Stimulated activated CD4-positive, alpha-beta T cell treated with anti-CD3 and anti-CD28 coated beads, Interleukin-15, amount 100 ng/mL, for 24 hours (primary cell): ENCODE measurements at regions not wholly inside any gene's neighbourhood (a gene's known extent, or its start where the extent isn't known, plus 50 kb on each side); places are given as distances from the start of the nearest gene placed in this dataset.
"Not testable (repeated sequence)": the region's sequence is repeated elsewhere in the genome, so short reads cannot be mapped to it uniquely, and the experiment has no call there.

ENCODE experiments used
- DNase-seq: peaks from one replicate; pipeline ENCODE4 v3.0.0-alpha.2; 2020

DNA sequence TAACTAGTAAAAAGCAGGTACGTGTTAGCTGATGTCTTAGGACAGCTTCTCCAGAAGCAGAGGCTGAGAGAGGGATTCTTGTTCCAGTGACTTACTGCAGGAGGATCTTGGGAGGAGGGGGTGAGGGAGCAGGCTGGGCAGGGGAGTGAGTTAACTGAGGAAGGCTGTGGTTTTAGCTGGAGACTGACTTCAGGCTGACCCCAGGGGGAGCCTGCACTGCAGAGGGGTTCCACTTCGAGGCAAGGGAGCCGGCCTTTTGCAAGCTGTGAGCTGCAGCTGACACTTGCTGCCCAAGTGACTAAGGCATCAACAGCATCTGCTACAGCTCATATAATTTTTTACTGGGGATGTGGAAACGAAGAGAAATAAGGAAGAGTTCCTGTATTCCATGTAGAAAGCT, 50.4 kb upstream of the SOD1 start:
- DNase-seq: no peak

DNA sequence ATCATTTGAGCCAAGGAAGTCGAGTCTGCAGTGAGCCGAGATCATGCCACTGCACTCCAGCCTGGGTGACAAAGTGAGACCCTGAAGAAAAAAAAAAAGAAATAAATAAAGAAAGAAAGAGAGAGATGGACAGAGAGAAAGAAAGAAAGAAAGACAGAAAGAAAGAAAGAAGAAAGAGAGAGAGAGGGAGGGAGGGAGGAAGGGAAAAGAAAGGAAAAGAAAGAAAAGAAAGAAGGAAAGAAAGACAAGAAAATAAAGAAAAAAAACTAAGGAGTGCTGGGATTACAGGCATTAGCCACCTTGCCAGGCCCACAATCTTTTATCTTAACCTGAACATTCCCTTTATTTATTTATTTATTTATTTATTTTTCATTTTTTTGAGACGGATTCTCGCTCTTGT, 51.7 kb upstream of the SOD1 start:
- DNase-seq: no peak

DNA sequence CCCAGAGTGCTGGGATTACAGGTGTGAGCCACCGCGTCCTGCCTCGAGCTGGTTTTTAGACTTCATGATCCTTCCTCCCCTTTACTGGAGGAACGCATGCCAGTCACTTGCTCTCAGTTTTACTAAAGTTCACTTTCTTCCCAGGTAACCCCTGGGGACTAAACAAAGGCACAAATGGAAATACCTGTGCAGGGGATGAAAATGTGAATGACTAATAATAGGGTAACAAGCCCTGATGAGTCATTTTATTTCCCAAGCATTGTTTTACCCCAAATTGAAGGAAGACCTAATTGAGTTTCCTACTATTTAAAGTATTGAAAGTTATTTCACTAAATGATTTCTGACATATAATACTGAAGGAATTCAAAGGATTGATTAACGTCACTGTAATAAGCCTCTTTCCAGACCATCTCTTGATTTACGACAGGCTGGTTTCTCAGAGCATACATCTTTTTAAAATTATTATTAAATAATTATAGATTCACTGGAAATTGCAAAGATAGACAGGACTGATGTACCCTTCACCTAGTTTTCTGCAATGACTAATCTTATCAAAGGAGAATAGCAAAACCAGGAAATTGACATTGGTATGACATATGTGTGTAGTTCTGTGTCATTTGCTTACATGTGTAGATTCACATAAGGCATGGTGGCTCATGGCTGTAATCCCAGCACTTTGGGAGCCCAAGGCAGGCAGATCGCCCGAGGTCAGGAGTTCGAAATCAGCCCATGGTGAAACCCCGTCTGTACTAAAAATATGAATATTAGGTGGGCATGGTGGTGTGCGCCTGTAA, 53.2 kb upstream of the SOD1 start:
- DNase-seq: no peak

DNA sequence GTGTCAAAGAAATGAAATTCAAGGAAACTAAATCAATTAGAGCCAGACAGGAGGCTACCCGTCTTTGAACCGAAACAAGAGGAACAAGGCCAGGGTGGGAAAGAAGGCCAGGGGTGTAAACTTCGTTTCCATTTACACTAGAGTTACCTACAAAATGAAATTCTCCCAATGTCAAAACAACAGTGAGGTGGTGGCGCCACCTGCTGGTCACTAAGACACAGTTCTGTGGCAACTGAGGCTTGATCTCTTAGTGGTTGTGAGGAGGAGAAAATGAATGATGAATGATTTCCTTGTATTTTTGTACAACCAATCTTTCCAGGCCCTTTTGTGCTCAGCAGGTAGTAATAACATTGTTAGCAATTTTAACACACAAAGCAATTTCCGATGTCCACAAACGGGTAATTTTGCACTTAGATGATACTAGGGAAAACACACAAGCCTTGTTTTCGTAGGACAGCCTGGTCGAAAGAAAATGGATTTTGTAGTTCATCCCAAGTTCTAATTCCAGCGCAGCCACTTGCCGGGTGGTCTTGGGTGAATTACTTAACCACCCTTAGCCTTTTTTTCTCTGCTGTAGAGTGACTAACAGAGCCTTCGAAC, 54.8 kb upstream of the SOD1 start:
- DNase-seq: peak; percentile 82

DNA sequence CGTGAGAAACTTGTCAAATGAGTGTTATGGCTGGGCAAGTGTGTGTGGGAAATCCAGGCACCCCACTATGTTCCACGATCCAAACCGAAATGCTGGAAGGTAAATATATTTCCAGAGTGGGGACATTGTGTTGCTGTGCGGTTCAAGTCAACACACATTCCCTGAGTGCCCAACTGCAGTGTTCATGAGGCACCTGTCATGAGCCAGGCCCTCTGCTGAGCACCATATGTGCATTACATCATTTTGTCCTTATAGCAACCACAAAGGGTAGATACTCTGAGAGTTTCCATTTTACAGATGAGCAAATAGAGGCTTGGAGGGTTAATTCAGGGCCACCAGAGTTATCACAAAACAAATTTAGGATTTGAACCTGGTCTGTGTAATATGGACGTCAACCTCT, 59.9 kb upstream of the SOD1 start:
- no peak for DNase-seq

DNA sequence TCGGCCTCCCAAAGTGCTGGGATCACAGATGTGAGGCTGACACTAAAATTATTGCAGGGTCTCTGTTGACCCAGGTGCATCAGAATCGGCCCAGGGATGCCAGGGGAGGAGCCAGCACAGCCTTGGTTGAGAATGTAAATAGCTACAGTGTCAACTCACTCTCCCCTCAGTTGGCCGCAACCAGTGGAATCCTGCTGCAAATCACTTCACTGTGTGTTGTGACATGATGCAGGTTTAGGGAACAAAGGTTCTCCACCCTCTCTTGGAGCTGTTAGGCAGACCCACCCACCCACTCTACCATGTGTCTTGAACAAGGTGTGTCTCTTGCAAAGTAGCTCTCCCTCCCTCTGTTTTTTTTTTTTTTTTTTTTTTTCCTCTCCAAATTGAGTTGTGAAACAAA, 60.5 kb upstream of the SOD1 start:
- DNase-seq: no peak

DNA sequence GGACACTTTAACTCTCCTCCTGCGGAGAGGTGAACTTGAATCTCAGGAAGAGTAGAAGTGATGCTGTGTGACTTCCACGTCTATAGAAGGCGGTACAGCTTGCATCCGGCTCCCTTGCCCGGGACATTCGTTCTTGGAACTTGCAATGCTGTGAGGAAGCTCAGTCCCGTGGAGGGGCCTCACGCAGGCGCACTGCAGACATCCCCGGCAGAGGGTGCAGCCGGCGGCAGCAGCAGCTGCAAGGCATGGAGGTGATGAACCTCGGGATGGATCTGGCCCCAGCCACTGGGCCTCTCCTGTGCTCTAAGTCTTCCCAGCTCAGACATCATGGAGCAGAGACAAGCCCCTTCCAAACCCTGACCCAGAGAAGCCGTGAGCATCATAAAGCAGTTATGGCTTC, 61.8 kb upstream of the SOD1 start:
- no peak for DNase-seq

DNA sequence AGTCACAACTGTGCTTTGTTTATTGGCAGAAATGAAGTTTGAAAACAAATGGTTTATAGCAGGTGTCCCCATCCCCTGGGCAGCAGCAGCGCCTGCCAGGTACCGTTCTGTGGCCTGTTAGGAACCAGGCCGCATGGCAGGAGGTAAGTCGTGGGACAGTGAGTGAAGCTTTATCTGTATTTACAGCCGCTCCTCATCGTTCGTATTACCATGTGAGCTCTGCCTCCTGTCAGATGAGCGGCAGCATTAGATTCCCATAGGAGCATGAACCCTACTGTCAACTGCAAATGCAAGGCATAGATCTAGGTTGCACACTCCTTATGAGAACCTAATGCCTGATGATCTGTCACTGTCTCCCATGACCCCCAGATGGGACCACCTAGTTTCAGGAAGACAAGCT, 63.4 kb upstream of the SOD1 start:
- DNase-seq: no peak

DNA sequence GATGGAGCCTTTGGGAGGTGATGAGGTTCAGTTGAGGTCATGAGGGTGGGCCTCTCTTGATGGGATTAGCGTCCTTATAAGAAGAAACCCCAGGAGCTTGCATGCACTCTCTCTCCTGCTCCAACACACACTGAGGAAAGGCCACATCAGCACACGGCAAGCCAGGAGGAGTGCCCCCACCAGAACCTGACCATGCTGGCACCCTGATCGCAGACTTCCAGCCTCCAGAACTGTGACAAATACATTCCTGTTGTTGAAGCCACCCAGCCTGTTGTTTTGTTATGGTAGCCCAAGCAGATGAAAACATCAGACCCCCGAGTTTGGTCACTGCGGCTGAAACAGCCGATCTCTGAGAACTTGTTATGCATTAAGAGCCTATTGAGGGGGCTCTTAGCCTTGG, 64.8 kb upstream of the SOD1 start:
- no peak for DNase-seq

DNA sequence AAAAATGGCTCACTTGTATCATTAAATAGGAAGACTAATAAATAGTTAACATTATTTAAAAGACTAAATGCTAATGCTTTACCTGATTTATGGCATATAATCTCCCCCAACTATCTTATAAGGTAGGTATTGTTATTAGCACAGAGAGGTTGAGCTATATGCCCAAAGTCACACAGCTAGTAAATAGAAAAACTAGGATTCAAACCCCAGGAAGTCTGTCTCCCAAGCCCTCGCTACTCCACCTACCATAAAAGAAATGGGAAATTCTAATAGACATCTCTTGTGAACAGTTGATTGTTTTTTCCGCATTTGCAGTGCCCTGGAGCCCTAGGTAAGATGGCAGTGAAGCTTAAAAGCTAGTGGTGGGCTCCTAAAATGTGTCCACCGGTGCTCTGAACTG, 65.2 kb upstream of the SOD1 start:
- DNase-seq: no peak

DNA sequence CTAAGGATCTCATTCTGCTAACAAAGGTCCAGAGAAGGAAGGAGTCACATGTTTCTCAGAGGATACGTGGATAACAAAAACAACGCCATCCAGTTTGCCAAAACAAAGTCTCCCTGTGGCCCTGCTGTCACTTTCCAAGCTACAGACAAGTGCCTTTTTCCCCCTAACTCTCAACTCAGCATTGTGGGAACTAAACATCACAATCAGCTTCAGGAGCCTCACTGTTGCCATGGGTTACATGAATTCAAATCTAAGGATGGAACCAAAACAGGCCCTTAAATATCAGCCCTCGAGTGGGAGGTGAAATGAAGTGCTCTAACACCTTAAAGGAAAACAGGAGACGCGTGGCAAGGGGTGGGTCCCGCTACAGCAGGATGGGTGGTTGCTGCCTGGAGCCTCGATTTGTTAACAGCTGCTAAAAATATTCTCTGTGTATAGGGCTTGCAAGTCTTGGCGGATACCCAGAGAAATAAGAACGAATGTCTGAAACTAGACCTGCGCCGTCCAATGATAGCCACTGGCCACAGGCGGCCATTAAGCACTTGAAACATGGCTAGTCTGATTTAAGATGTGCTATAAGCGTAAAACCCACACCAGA, 66.4 kb upstream of the SOD1 start:
- no peak for DNase-seq

DNA sequence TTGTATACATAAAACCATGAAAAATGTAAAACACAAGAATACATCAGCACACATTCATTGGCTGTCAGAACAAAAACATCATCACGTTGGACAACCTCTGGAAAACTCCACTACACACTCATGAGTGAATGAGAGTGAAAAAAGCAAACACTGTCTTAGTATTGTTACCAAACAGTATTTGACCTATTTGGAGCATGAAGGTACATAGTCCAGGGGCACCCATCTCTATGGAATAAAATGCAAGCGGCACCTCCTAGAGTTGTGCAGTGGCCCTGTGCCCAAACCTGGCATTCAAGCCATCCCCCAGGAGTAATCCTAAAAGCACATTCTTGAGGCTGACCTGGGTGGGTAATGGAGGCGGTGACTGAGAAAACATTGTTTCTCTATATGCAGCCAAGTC, 67.0 kb upstream of the SOD1 start:
- no peak for DNase-seq

DNA sequence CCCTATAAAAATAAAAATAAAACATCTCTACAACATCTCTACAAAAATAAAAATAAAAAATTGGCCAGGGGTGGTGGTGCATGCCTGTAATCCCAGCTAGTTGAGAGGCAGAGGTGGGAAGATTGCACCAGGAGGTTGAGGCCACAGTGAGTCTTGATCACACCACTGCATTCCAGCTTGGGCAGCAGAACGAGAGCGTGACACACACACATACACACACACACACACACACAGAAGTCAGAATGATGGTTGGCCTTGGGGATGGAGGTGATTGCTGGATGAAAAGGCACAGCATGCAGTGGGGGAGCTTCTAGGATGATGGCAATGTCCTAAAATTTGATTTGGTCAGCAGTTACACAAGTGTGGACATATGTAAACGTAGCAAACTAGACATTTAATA, 69.7 kb upstream of the SOD1 start:
- DNase-seq: no peak

DNA sequence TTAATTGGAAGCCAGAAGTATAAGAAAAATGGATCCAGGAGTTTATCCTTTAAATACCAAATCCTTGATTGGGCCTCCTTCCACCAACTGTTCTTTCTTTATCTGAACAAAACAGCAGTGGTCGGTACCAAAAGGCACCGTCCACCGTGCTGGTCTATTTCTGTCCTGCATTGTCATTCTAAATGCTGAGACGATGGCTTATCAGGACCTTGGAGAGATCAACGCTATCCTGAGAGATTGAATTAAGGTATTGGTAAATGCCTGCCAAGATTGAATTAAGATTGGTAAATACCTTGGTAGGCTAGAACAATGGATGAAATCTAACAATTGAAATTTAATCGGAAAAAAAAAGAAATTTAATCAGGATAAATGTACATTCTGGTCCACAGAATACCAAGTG, 73.4 kb upstream of the SOD1 start:
- DNase-seq: no peak

DNA sequence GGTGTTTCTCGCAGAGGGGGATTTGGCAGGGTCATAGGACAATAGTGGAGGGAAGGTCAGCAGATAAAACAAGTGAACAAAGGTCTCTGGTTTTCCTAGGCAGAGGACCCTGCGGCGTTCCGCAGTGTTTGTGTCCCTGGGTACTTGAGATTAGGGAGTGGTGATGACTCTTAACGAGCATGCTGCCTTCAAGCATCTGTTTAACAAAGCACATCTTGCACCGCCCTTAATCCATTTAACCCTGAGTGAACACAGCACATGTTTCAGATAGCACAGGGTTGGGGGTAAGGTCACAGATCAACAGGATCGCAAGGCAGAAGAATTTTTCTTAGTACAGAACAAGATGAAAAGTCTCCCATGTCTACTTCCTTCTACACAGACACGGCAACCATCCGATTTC, 75.6 kb upstream of the SOD1 start:
- not testable (repeated sequence) for DNase-seq

DNA sequence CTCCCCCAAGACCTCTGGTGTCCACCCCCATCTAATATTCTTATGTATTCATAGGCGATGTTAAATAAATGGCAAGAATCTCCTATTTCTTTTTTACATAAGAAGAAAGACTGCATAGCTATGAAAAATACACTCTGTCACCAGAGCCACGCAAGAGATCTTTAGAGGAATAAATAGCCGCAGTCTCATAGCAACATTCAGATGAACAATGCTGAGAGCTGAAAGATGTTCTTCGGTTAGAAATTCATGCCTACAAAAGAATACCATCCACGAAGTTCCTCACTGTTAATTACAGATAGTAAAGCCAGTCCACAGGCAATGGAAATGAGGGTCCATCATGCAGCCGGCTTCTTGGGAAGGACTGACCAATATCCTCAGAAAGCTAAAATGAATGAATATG, 76.0 kb upstream of the SOD1 start:
- DNase-seq: no peak

DNA sequence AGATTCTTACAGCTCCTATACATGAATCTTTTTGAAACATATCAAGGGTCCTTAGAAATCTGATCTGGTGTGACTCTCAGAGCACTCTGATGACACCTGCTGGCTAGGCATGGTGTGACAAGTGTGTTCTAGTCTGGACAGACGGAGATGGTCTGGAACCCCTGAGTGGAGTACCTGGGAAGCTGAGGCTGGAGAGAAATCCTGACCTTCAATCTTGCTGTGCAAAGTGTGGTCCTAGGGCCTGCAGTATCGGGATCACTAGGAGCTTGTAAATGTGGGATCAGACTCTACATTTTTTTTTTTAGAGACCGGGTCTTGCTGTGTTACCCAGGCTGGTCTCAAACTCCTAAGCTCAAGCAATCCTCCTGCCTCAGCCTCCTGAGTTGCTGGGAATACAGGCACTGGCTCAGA, 78.6 kb upstream of the SOD1 start:
- peak; percentile 85 for DNase-seq

DNA sequence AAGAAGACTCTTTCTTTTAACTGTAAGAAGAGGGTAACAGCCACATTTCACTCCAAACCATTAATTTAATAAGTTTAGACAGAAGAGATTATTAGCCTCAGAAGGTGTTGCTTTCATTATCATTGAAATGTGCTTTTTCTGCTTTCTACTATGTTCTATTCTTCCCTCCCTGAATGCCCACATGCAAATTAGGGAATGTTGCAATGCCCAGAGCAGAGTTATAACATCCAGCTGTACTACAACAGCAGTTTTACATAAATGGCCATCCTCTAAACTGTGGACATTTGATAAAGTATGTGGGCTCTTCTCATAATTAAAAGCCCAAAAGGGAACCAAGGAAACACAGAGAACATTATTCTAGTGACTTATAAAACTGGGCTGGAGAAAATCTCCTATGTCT, 82.2 kb upstream of the SOD1 start:
- no peak for DNase-seq

DNA sequence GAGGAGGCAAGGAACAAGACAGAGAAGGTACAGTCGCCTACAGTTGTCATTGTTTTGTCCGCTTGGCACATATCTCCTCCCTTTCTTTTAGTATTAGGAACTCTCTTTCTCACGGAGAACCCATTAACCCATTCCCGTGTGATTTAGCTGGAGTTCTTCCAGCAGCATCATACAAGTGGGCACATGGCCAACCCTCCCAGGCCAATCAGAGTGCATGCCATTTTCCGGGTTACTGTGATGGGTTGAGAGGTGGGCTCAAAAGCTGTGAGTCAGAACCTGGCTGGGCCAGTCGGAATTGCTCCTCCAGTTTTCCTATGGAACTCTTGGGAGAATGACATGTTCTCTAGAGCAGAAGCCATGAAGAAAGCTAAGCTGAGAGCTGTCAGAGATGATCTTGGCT, 83.1 kb upstream of the SOD1 start:
- no peak for DNase-seq

DNA sequence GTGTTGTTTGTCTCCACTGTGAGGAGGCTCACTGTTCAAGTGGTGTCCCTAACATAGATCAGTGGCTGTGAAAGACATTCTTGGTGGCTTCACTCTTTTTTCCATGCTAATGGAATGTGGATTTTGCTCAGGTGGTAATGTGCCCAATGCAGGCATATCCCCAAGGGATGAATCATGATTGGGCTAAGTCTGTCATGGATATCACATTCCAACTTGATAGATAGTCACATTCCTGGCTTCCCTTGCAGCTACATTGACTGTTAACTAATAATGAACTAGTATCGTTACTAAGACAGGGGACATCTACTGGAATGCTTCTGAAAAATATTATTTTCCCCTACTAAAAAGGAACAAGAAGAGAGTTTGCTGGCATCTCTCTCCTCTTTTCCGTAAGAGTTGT, 86.3 kb upstream of the SOD1 start:
- no peak for DNase-seq

DNA sequence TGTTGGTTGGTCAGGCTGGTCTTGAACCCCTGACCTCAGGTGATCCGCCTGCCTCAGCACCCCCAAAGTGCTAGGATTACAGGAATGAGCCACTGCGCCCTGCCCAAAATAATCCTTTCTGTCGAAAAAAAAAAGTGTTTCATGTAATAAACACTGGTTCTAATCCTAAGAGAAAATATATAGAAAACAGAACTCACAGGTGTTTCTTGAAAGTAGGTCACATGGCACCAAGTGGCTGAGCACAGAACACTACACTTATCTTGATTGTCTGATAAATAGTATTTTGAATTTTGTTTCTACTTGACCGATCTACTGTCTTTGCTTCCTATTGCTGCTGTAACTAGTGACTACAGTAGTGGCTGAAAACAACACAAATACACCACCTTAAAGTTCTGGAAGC, 87.6 kb upstream of the SOD1 start:
- no peak for DNase-seq

DNA sequence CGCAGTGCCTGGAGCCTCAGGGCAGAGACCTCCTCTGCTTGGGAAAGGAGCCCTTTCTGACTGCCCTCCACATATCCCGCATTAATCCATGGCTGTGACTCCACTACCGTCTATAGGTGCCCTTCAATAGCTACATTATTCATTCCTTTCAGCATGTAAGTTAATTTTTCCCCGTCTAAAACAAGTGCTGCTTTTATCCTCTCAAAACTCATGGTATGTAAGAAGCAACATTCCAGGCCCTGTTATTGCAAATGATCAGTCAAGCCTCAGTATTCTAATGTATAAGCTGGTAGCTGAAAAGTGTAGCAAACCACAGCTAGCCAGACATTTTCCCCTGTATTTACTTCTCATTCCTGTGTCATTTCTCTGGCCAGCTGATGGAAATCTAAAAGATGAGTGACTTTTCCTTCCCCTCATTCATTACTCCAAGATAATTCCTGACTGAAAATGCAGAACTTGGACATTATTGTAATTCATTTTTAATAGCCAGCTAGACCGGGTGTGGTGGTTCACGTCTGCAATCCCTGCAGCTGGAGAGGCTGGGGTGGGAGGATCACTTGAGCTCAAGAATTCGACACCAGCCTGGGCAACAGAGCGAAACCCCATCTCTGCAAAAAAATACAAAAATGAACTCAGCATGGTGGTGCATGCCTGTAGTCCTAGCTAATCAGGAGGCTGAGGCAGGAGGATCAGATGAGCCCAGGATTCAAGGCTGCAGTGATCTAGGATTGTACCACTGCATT, 88.5 kb upstream of the SOD1 start:
- DNase-seq: no peak

DNA sequence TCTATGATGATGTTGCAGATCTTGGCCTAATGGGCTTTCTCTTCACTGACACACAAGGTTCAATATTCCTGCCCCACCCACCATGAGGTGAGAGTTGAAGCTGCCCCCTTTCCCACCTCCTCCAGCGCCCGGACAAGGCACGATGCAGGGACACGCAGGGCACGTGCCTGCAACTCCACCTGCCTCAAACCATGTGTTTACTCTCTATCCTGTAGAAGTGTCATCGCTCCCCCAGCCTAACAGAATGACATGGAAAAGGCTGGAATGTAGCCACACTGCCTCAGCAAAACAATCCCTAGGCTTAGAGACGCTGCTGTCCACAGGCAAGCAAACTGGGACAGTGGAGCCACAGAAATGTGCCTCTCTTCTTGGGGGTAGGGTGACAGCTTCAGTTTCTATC, 92.9 kb upstream of the SOD1 start:
- no peak for DNase-seq

DNA sequence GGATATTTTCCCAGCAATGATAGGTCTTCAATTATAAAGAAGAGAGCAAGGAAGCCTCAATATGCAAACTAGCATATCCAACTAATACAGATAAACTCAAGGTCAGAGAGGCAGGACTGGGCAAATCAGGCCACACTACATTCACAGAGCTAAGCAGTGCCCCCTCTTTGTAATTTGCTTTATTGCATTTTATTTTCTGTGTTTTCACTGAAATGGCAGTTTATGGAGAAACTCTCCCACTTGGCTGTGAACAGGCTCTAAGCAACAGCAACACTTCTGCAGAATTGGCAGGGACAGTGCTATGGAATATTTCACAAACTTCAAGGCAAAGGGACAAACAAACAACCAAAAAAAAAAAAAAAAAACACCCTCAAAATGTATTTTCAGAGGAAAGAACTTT, 93.4 kb upstream of the SOD1 start:
- DNase-seq: no peak
